GM21360 (cell line): ENCODE measurements at regions not wholly inside any gene's neighbourhood (a gene's known extent, or its start where the extent isn't known, plus 50 kb on each side); places are given as distances from the start of the nearest gene placed in this dataset.
"Not testable (repeated sequence)": the region's sequence is repeated elsewhere in the genome, so short reads cannot be mapped to it uniquely, and the experiment has no call there.

Source experiments
- ATAC-seq: cut with Tn5 transposase; IDR thresholded peaks from one replicate; pipeline ENCODE4 v1.9.1; 2021; ENCODE audit warnings: mild to moderate bottlenecking, moderate library complexity; ENCODE audit not compliant: unreplicated experiment

- no peak for ATAC-seq
Measured at GRCh38 chr11:25159341-25159740, 662.5 kb downstream of the LUZP2 start.

- ATAC-seq = no peak
Measured at GRCh38 chr11:25163421-25163820, 666.6 kb downstream of the LUZP2 start.

- ATAC-seq = no peak
Measured at GRCh38 chr11:25180187-25180586, 683.3 kb downstream of the LUZP2 start.

- no peak for ATAC-seq
Measured at GRCh38 chr11:25183411-25183810, 686.6 kb downstream of the LUZP2 start.

- no peak for ATAC-seq
Measured at GRCh38 chr11:25197515-25197914, 700.7 kb downstream of the LUZP2 start.

GRCh38 chr11:25198704-25199103, 701.9 kb downstream of the LUZP2 start:
- ATAC-seq = no peak

- no peak for ATAC-seq
Measured at GRCh38 chr11:25200925-25201324, 704.1 kb downstream of the LUZP2 start.

- no peak for ATAC-seq
Measured at GRCh38 chr11:25206762-25207161, 709.9 kb downstream of the LUZP2 start.

- ATAC-seq = no peak
Measured at GRCh38 chr11:25211635-25212254, 714.9 kb downstream of the LUZP2 start.

GRCh38 chr11:25214535-25215176, 717.8 kb downstream of the LUZP2 start:
- no peak for ATAC-seq

GRCh38 chr11:25218036-25218435, 721.2 kb downstream of the LUZP2 start:
- ATAC-seq = no peak

- no peak for ATAC-seq
Measured at GRCh38 chr11:25225078-25225477, 728.2 kb downstream of the LUZP2 start.

GRCh38 chr11:25242928-25243327, 746.1 kb downstream of the LUZP2 start:
- ATAC-seq = no peak

GRCh38 chr11:25244126-25244525, 747.3 kb downstream of the LUZP2 start:
- no peak for ATAC-seq

- ATAC-seq = no peak
Measured at GRCh38 chr11:25247336-25247735, 750.5 kb downstream of the LUZP2 start.

- ATAC-seq = no peak
Measured at GRCh38 chr11:25252854-25253253, 756.0 kb downstream of the LUZP2 start.

- ATAC-seq = not testable (repeated sequence)
Measured at GRCh38 chr11:25263861-25264260, 767.0 kb downstream of the LUZP2 start.

GRCh38 chr11:25271301-25271700, 774.4 kb downstream of the LUZP2 start:
- no peak for ATAC-seq

- ATAC-seq = no peak
Measured at GRCh38 chr11:25272214-25272613, 775.4 kb downstream of the LUZP2 start.

- not testable (repeated sequence) for ATAC-seq
Measured at GRCh38 chr11:25280821-25281220, 784.0 kb downstream of the LUZP2 start.

GRCh38 chr11:25293166-25293565, 796.3 kb downstream of the LUZP2 start:
- no peak for ATAC-seq

- ATAC-seq = no peak
Measured at GRCh38 chr11:25298450-25298849, 801.6 kb downstream of the LUZP2 start.

GRCh38 chr11:25309818-25310217, 813.0 kb downstream of the LUZP2 start:
- no peak for ATAC-seq
